ENCODE measurements at regions not wholly inside any gene's neighbourhood (a gene's known extent, or its start where the extent isn't known, plus 50 kb on each side); places are given as distances from the start of the nearest gene placed in this dataset.

DNA sequence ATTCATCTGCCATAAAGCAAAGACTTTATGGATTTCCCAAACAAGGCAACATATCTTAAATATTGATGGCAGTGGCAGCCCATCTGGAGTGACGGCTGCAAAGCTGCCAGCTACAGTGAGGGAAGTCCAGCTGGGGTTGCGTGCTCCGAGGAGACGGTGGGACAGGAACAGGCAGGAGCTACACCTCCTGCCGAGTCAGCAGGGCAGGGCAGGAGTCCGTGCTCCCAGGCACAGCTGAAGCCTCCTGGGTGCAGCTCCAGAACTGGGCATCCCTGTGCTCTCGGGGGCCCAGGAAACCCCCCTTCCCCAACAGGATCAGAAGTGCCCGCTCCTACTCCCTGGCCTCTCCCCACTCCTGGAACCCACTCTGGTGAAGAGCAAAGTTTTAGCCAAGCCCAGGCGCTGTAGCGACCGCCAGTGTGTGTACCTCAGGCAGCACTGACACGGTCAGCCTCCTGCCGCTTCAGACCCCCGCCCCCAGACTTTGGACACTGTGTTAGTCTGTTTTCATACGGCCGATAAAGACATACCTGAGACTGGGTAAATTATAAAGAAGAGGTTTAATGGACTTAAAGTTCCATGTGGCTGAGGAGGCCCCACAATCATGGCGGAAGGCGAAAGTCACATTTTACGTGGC lies 556.4 kb upstream of the CCDC54 start:
- no peak for TF ChIP-seq POLR2AphosphoS5 (IDR thresholded peaks at IDR 0.05)
- TF ChIP-seq, protein P1, sequence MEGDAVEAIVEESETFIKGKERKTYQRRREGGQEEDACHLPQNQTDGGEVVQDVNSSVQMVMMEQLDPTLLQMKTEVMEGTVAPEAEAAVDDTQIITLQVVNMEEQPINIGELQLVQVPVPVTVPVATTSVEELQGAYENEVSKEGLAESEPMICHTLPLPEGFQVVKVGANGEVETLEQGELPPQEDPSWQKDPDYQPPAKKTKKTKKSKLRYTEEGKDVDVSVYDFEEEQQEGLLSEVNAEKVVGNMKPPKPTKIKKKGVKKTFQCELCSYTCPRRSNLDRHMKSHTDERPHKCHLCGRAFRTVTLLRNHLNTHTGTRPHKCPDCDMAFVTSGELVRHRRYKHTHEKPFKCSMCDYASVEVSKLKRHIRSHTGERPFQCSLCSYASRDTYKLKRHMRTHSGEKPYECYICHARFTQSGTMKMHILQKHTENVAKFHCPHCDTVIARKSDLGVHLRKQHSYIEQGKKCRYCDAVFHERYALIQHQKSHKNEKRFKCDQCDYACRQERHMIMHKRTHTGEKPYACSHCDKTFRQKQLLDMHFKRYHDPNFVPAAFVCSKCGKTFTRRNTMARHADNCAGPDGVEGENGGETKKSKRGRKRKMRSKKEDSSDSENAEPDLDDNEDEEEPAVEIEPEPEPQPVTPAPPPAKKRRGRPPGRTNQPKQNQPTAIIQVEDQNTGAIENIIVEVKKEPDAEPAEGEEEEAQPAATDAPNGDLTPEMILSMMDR (IDR thresholded peaks at IDR 0.05), result no peak

All from upper lobe of left lung (tissue), 4 donors.